Liver (tissue), 8 donors: ENCODE measurements at regions not wholly inside any gene's neighbourhood (a gene's known extent, or its start where the extent isn't known, plus 50 kb on each side); places are given as distances from the start of the nearest gene placed in this dataset.
A peak's percentile ranks its signal among the peaks of the same experiment; 100 is the strongest.

Experiments used
- DNase-seq: peaks from one replicate; pipeline ENCODE4 v3.0.0-alpha.2; 2017; ENCODE audit warnings: low spot score
- H3K27ac ChIP-seq, 2 donors: one replicate each; pipeline ENCODE4 v1.7.0; 2013; ENCODE audit warnings: inconsistent platforms in 2 of 2, low read length in 2 of 2, control low read depth in 1 of 2, low read depth in 1 of 2, mild to moderate bottlenecking in 1 of 2
- H3K27me3 ChIP-seq, 4 donors: one replicate each; pipeline versions ENCODE4 v1.6.1 to v1.7.0; 2013; ENCODE audit warnings: low read length in 3 of 4, inconsistent platforms in 1 of 4, mild to moderate bottlenecking in 1 of 4, moderate library complexity in 1 of 4; ENCODE audit not compliant: control insufficient read depth in 4 of 4, insufficient read depth in 4 of 4
- H3K36me3 ChIP-seq, 4 donors: one replicate each; pipeline versions ENCODE4 v1.6.1 to v1.7.0; 2013; ENCODE audit warnings: low read length in 3 of 4, mild to moderate bottlenecking in 3 of 4, low read depth in 1 of 4, moderate library complexity in 1 of 4; ENCODE audit not compliant: control insufficient read depth in 4 of 4, insufficient read depth in 3 of 4
- H3K4me1 ChIP-seq, 4 donors: one replicate each; pipeline versions ENCODE4 v1.6.1 to v1.7.0; 2013; ENCODE audit warnings: low read length in 3 of 4, mild to moderate bottlenecking in 3 of 4, moderate library complexity in 1 of 4; ENCODE audit not compliant: control insufficient read depth in 4 of 4, insufficient read depth in 4 of 4
- H3K4me3 ChIP-seq, 3 donors: one replicate each; pipeline versions ENCODE4 v1.6.1 to v1.7.0; 2013; ENCODE audit warnings: low read length in 3 of 3, control low read depth in 1 of 3, low read depth in 1 of 3, mild to moderate bottlenecking in 1 of 3
- H3K9ac ChIP-seq, 2 donors: one replicate each; pipeline ENCODE4 v1.7.0; 2013; ENCODE audit warnings: low read length in 2 of 2, mild to moderate bottlenecking in 2 of 2, moderate library complexity in 2 of 2, control low read depth in 1 of 2, low read depth in 1 of 2
- H3K9me3 ChIP-seq, 4 donors: one replicate each; pipeline versions ENCODE4 v1.6.1 to v1.7.0; 2013; ENCODE audit warnings: low read length in 3 of 4; ENCODE audit not compliant: control insufficient read depth in 4 of 4
- EGR1 ChIP-seq, 2 donors: IDR thresholded peaks; 2 replicates each; pipeline ENCODE4 v1.6.1; 2016 to 2018; ENCODE audit warnings: antibody characterized with exemption in 2 of 2, low read depth in 2 of 2
- FOXA1 ChIP-seq: IDR thresholded peaks from 2 replicates; pipeline ENCODE4 v1.6.1; 2016; ENCODE audit warnings: antibody characterized with exemption
- GABPA ChIP-seq, 2 donors: IDR thresholded peaks in 1 of 2; conservative IDR thresholded peaks in 1 of 2; 2 replicates each; pipeline ENCODE4 v1.6.1; 2016; ENCODE audit warnings: antibody characterized with exemption in 2 of 2, mild to moderate bottlenecking in 1 of 2, moderate library complexity in 1 of 2
- HNF4A ChIP-seq, 2 donors: conservative IDR thresholded peaks; 2 replicates each; pipeline ENCODE4 v1.6.1; 2016; ENCODE audit warnings: antibody characterized with exemption in 2 of 2, mild to moderate bottlenecking in 2 of 2
- NR2F2 ChIP-seq: IDR thresholded peaks from 2 replicates; pipeline ENCODE4 v1.6.1; 2016; ENCODE audit warnings: antibody characterized with exemption
- RAD21 ChIP-seq, 2 donors: IDR thresholded peaks; 2 replicates each; pipeline ENCODE4 v1.6.1; 2016; ENCODE audit warnings: antibody characterized with exemption in 2 of 2, mild to moderate bottlenecking in 2 of 2
- RXRA ChIP-seq, 2 donors: IDR thresholded peaks; 2 replicates each; pipeline ENCODE4 v1.6.1; 2017 to 2018; ENCODE audit warnings: antibody characterized with exemption in 2 of 2, mild to moderate bottlenecking in 1 of 2
- SP1 ChIP-seq: IDR thresholded peaks from 2 replicates; pipeline ENCODE4 v1.6.1; 2018; ENCODE audit warnings: antibody characterized with exemption, mild to moderate bottlenecking
- TAF1 ChIP-seq: conservative IDR thresholded peaks from 2 replicates; pipeline ENCODE4 v1.6.1; 2016; ENCODE audit warnings: antibody characterized with exemption, mild to moderate bottlenecking
- WGBS: extraction: QIAGEN DNeasy Blood & Tissue Kit; methylation state at CpG from one replicate; pipeline ENCODE4 v1.1.7; 2013; 5-methylcytosine and 5-hydroxymethylcytosine counted together
- TF ChIP-seq, protein P1 (sequence below): fragments of 150-350 bp; IDR thresholded peaks from 2 replicates; pipeline ENCODE4 v1.5.1; 2017; ENCODE audit warnings: improper control_type of control experiment, low read depth, low read length; ENCODE audit not compliant: missing input control
- TF ChIP-seq, protein P2 (sequence below): IDR thresholded peaks from 2 replicates; pipeline ENCODE4 v1.6.1; 2016; ENCODE audit warnings: antibody characterized with exemption
- TF ChIP-seq, protein P3 (sequence below): IDR thresholded peaks from 2 replicates; pipeline ENCODE4 v1.6.1; 2016; ENCODE audit warnings: antibody characterized with exemption
- TF ChIP-seq, protein P4 (sequence below): IDR thresholded peaks from 2 replicates; pipeline ENCODE4 v1.6.1; 2016; ENCODE audit warnings: antibody characterized with exemption, mild to moderate bottlenecking
- TF ChIP-seq, protein P5 (sequence below): IDR thresholded peaks from 2 replicates; pipeline ENCODE4 v1.6.1; 2016; ENCODE audit warnings: antibody characterized with exemption
- donor health status: healthy.
- donor health status: healthy.
- donor health status: healthy.
- donor health status: healthy.
- donor health status: healthy.

DNA sequence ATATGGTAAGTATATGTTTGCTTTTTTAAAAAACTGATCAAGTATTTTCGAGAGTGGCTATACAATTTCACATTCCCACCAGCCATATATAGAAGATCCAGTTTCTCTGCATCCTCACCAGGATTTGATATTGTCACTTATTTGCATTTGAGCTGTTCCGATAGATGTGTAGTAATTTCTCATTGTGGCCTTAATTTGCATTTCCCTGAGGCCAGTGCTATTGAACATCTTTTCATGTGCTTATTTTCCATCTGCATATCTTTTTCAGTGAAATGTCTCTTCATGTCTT is 72.9 kb upstream of the VASH1 start:
- Histone ChIP-seq H3K27me3 (no peaks in the 10 kb centered on the region), H3K9ac (no peak overlapping the region), H3K9me3 (peaks cover 0 to 4% (median under 1%) of the 10 kb centered on the region in 4 donors), H3K27ac (peak overlapping the region in 1 of 2 donors; percentile 51), H3K4me1 (peaks cover 0 to 13% (median 6%) of the 10 kb centered on the region in 4 donors), H3K36me3 (no peaks in the 10 kb centered on the region), H3K4me3 (no peak overlapping the region)
- 48% methylated on average over 2 of the region's 2 CpGs for WGBS
- TF ChIP-seq, protein P1, sequence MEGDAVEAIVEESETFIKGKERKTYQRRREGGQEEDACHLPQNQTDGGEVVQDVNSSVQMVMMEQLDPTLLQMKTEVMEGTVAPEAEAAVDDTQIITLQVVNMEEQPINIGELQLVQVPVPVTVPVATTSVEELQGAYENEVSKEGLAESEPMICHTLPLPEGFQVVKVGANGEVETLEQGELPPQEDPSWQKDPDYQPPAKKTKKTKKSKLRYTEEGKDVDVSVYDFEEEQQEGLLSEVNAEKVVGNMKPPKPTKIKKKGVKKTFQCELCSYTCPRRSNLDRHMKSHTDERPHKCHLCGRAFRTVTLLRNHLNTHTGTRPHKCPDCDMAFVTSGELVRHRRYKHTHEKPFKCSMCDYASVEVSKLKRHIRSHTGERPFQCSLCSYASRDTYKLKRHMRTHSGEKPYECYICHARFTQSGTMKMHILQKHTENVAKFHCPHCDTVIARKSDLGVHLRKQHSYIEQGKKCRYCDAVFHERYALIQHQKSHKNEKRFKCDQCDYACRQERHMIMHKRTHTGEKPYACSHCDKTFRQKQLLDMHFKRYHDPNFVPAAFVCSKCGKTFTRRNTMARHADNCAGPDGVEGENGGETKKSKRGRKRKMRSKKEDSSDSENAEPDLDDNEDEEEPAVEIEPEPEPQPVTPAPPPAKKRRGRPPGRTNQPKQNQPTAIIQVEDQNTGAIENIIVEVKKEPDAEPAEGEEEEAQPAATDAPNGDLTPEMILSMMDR, result no peak
- TF ChIP-seq GABPA (IDR thresholded peaks at IDR 0.05 in 1 of 2, conservative IDR thresholded peaks at IDR 0.05 in 1 of 2) (no peak), EGR1 (IDR thresholded peaks at IDR 0.05; ENCODE audit: low read depth in 2 of 2) (no peak), NR2F2 (no peak), TAF1 (no peak)
- TF ChIP-seq, protein P2, sequence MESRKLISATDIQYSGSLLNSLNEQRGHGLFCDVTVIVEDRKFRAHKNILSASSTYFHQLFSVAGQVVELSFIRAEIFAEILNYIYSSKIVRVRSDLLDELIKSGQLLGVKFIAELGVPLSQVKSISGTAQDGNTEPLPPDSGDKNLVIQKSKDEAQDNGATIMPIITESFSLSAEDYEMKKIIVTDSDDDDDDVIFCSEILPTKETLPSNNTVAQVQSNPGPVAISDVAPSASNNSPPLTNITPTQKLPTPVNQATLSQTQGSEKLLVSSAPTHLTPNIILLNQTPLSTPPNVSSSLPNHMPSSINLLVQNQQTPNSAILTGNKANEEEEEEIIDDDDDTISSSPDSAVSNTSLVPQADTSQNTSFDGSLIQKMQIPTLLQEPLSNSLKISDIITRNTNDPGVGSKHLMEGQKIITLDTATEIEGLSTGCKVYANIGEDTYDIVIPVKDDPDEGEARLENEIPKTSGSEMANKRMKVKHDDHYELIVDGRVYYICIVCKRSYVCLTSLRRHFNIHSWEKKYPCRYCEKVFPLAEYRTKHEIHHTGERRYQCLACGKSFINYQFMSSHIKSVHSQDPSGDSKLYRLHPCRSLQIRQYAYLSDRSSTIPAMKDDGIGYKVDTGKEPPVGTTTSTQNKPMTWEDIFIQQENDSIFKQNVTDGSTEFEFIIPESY, result peak; percentile 4
- no peak for DNase-seq

DNA sequence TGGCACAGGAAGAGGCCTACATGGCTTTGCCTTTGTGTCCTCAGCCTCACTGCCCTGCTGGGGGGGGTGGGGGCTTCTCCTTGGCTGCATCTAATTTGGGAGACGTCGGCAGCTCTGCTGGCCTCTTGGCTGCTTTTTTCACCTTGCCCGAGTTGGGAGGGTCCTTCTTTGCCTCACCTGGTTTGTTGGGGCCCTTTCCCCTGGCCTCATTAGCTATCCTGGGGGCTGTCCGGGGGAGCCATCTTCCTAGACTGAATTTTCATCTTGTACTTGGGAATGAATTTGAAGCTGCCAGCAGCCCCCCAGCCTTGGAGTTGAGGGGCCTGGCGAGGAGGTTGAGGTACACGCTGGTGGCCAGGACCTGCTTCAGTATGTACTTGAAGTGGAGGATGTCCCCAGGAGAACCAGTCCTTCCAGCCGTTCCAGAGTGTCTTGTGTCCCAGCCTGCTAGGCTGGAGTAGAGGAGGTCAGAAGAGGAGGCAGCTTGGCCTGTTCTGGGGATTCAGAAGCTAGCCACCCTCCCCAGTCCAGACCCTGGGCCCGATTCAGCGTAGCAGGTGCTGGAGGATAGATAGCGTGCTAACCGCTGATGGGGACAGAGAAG is 70.7 kb upstream of the VASH1 start:
- Histone ChIP-seq H3K27ac (no peak overlapping the region), H3K9ac (no peak overlapping the region), H3K4me1 (peaks cover 0 to 13% (median 6%) of the 10 kb centered on the region in 4 donors), H3K27me3 (no peaks in the 10 kb centered on the region), H3K4me3 (no peak overlapping the region), H3K36me3 (no peaks in the 10 kb centered on the region), H3K9me3 (peaks cover 0 to 4% (median under 1%) of the 10 kb centered on the region in 4 donors)
- TF ChIP-seq RXRA (IDR thresholded peaks at IDR 0.05) (no peak), SP1 (no peak)
- DNase-seq, result no peak
- 92% methylated on average over 11 of the region's 11 CpGs for WGBS

DNA sequence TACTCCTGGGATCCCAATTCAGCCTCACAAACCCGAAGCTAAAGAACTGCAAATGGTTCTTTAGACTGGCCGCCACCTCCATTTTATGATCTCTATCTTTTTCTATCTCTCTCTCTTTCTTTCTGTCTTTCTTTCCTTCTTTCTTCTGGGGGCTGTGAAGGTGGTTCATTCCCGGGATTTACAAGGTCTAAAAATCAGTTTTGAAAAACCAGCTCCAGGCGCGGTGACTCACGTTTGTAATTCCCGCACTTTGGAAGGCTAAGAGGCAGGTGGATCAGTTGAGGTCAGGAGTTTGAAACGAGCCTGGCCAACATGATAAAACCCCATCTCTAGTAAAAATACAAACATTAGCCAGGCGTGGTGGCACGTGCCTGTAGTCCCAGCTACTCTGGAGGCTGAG is 67.2 kb upstream of the VASH1 start:
- Histone ChIP-seq H3K4me3 (no peak overlapping the region), H3K9ac (no peak overlapping the region), H3K4me1 (no peaks in the 10 kb centered on the region), H3K36me3 (no peaks in the 10 kb centered on the region), H3K27ac (no peak overlapping the region), H3K27me3 (no peaks in the 10 kb centered on the region), H3K9me3 (no peaks in the 10 kb centered on the region)
- DNase-seq, result no peak
- WGBS, result 75% methylated on average over 10 of the region's 10 CpGs
- TF ChIP-seq, protein P3, sequence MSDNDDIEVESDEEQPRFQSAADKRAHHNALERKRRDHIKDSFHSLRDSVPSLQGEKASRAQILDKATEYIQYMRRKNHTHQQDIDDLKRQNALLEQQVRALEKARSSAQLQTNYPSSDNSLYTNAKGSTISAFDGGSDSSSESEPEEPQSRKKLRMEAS, result no peak
- TF ChIP-seq, protein P4, sequence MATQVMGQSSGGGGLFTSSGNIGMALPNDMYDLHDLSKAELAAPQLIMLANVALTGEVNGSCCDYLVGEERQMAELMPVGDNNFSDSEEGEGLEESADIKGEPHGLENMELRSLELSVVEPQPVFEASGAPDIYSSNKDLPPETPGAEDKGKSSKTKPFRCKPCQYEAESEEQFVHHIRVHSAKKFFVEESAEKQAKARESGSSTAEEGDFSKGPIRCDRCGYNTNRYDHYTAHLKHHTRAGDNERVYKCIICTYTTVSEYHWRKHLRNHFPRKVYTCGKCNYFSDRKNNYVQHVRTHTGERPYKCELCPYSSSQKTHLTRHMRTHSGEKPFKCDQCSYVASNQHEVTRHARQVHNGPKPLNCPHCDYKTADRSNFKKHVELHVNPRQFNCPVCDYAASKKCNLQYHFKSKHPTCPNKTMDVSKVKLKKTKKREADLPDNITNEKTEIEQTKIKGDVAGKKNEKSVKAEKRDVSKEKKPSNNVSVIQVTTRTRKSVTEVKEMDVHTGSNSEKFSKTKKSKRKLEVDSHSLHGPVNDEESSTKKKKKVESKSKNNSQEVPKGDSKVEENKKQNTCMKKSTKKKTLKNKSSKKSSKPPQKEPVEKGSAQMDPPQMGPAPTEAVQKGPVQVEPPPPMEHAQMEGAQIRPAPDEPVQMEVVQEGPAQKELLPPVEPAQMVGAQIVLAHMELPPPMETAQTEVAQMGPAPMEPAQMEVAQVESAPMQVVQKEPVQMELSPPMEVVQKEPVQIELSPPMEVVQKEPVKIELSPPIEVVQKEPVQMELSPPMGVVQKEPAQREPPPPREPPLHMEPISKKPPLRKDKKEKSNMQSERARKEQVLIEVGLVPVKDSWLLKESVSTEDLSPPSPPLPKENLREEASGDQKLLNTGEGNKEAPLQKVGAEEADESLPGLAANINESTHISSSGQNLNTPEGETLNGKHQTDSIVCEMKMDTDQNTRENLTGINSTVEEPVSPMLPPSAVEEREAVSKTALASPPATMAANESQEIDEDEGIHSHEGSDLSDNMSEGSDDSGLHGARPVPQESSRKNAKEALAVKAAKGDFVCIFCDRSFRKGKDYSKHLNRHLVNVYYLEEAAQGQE, result no peak
- TF ChIP-seq HNF4A (conservative IDR thresholded peaks at IDR 0.05), result no peak
- no peak for TF ChIP-seq FOXA1
- TF ChIP-seq, protein P1, result no peak
- no peak for TF ChIP-seq TAF1
- TF ChIP-seq, protein P2, result no peak
- no peak for TF ChIP-seq GABPA (IDR thresholded peaks at IDR 0.05 in 1 of 2, conservative IDR thresholded peaks at IDR 0.05 in 1 of 2)
- TF ChIP-seq EGR1 (IDR thresholded peaks at IDR 0.05; ENCODE audit: low read depth in 2 of 2), result no peak
- TF ChIP-seq RXRA (IDR thresholded peaks at IDR 0.05), result no peak
- TF ChIP-seq, protein P5, sequence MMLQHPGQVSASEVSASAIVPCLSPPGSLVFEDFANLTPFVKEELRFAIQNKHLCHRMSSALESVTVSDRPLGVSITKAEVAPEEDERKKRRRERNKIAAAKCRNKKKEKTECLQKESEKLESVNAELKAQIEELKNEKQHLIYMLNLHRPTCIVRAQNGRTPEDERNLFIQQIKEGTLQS, result no peak
- TF ChIP-seq RAD21 (IDR thresholded peaks at IDR 0.05), result no peak
